ENCODE measurements at regions not wholly inside any gene's neighbourhood (a gene's known extent, or its start where the extent isn't known, plus 50 kb on each side); places are given as distances from the start of the nearest gene placed in this dataset.

GRCh38 chr2:198652461-198652860 is 805.3 kb downstream of the SATB2 start:
- no peaks in the 10 kb centered on the region for H3K9me1 ChIP-seq (ENCODE audit: control insufficient read depth, insufficient read depth, low read length)
- no peak for FAIRE-seq
- no peaks in the 10 kb centered on the region for H4K20me1 ChIP-seq (replicated peaks; ENCODE audit: control insufficient read depth, insufficient read depth, low read length)
- no peak overlapping the region for H2AFZ ChIP-seq (ENCODE audit: low read depth, low read length)
- ChIA-PET CTCF (ENCODE audit: low intra/inter-chr PET ratio) (no interaction called here), POLR2A (no interaction called here)
- no peak overlapping the region for H3K4me3 ChIP-seq
- intact Hi-C loops (cut with micrococcal nuclease): no loop called here
- TF ChIP-seq NCOA6 (IDR thresholded peaks at IDR 0.05): no peak
- no peak for TF ChIP-seq ZBTB40 (IDR thresholded peaks at IDR 0.05)
- TF ChIP-seq ZBTB40 (CRISPR knock-in tag; IDR thresholded peaks at IDR 0.05): no peak
- TF ChIP-seq HNRNPH1 (optimal IDR thresholded peaks at IDR 0.05; ENCODE audit: low read depth, low read length): no peak
- TF ChIP-seq TRIM28 (IDR thresholded peaks at IDR 0.05): no peak
- TF ChIP-seq CREB3L1 (IDR thresholded peaks at IDR 0.05; ENCODE audit: borderline replicate concordance, low read depth): no peak
- TF ChIP-seq NR3C1 (CRISPR knock-in tag; IDR thresholded peaks at IDR 0.05): no peak
- no peak for TF ChIP-seq JUN (IDR thresholded peaks at IDR 0.05; ENCODE audit: borderline replicate concordance, low read depth, low read length)
- TF ChIP-seq JUN (CRISPR knock-in tag; IDR thresholded peaks at IDR 0.05; ENCODE audit: borderline replicate concordance): no peak
- no peak for TF ChIP-seq ZNF696 (CRISPR knock-in tag; conservative IDR thresholded peaks at IDR 0.05)
- TF ChIP-seq DNMT1 (IDR thresholded peaks at IDR 0.05): no peak
- no peak overlapping the region for H3K4me2 ChIP-seq (ENCODE audit: insufficient read depth, low read length)
- no TSS peak for BruUV-seq (replicated peaks)
- DNase-seq (ENCODE audit: extremely low read depth in 1 of 4, low spot score in 3 of 4): no peak
- no peak for ATAC-seq
- 0% methylated on average over 1 of the region's 1 CpG for WGBS (ENCODE audit: insufficient coverage, low coverage, missing lambda C conversion rate)
- no peaks in the 10 kb centered on the region for H3K4me1 ChIP-seq (replicated peaks in 1 of 2; ENCODE audit: control insufficient read depth in 2 of 2, insufficient read depth in 2 of 2, low read length in 2 of 2)
- H3K36me3 ChIP-seq (ENCODE audit: control insufficient read depth, insufficient read depth, low read length): no peaks in the 10 kb centered on the region
- no peak overlapping the region for H3K9ac ChIP-seq (ENCODE audit: insufficient read depth in 1 of 2, low read depth in 2 of 2, low read length in 2 of 2)
- in situ Hi-C loops (cut with MboI): no loop called here
- H3K9me3 ChIP-seq (replicated peaks; ENCODE audit: control insufficient read depth, insufficient read depth, low read depth, low read length): no peaks in the 10 kb centered on the region
- no peaks in the 10 kb centered on the region for H3K27me3 ChIP-seq (ENCODE audit: control insufficient read depth in 2 of 2, insufficient read depth in 2 of 2, low read length in 2 of 2)
- no peaks in the 10 kb centered on the region for H3K79me2 ChIP-seq (ENCODE audit: control insufficient read depth, insufficient read depth, low read length)
- H3K27ac ChIP-seq (ENCODE audit: extremely low read depth, low read depth, low read length): no peak overlapping the region
